CD8-positive, alpha-beta memory T cell (primary cell): ENCODE measurements at regions not wholly inside any gene's neighbourhood (a gene's known extent, or its start where the extent isn't known, plus 50 kb on each side); places are given as distances from the start of the nearest gene placed in this dataset.

Experiments
- CTCF ChIA-PET: fragments of 350-600 bp; sonication (Branson Sonifier 250); formaldehyde crosslinking; loops from one replicate; lab custom pipeline; 2021; ENCODE audit warnings: antibody characterized with exemption; lab: Charles Lee
- POLR2A ChIA-PET: fragments of 350-600 bp; sonication (Branson Sonifier 250); formaldehyde crosslinking; loops from one replicate; lab custom pipeline; 2021; ENCODE audit warnings: antibody characterized with exemption; lab: Charles Lee
- DNase-seq, 5 donors: peaks; one replicate each; pipeline versions ENCODE4 v3.0.0 to v3.0.0-alpha.2; 2020 to 2022; ENCODE audit warnings: mixed read lengths in 1 of 5
- H3K27ac ChIP-seq: one replicate; pipeline ENCODE4 v1.7.0; 2013; ENCODE audit warnings: low read depth, mild to moderate bottlenecking, low read length, moderate library complexity
- H3K27me3 ChIP-seq: 2 replicates; pipeline ENCODE4 v1.7.0; 2013; ENCODE audit warnings: low read length, mild to moderate bottlenecking; ENCODE audit not compliant: insufficient read depth, poor library complexity, severe bottlenecking
- H3K36me3 ChIP-seq: 2 replicates; pipeline ENCODE4 v1.7.0; 2013; ENCODE audit warnings: mild to moderate bottlenecking, low read length, moderate library complexity; ENCODE audit not compliant: insufficient read depth
- H3K4me1 ChIP-seq: 2 replicates; pipeline ENCODE4 v1.7.0; 2013; ENCODE audit warnings: mild to moderate bottlenecking, low read length, moderate library complexity; ENCODE audit not compliant: insufficient read depth
- H3K4me3 ChIP-seq: 2 replicates; pipeline ENCODE4 v1.7.0; 2013; ENCODE audit warnings: mild to moderate bottlenecking, low read length
- H3K9me3 ChIP-seq: 2 replicates; pipeline ENCODE4 v1.7.0; 2013; ENCODE audit warnings: mild to moderate bottlenecking, low read length
- H3K27ac Mint-ChIP-seq, 8 donors: one replicate each; pipeline ENCODE4 v1.8.0; 2020 to 2021; ENCODE audit warnings: mixed read lengths in 8 of 8, mild to moderate bottlenecking in 6 of 8, inconsistent platforms in 3 of 8, moderate library complexity in 3 of 8
- H3K27me3 Mint-ChIP-seq, 2 donors: one replicate each; pipeline ENCODE4 v1.8.0; 2020 to 2021; ENCODE audit warnings: mixed read lengths in 2 of 2, mild to moderate bottlenecking in 1 of 2, moderate library complexity in 1 of 2
- H3K36me3 Mint-ChIP-seq, 3 donors: one replicate each; pipeline ENCODE4 v1.8.0; 2020 to 2021; ENCODE audit warnings: mixed read lengths in 3 of 3, inconsistent platforms in 1 of 3, mild to moderate bottlenecking in 1 of 3
- H3K4me1 Mint-ChIP-seq, 3 donors: one replicate each; pipeline ENCODE4 v1.8.0; 2020 to 2021; ENCODE audit warnings: mixed read lengths in 3 of 3, inconsistent platforms in 1 of 3, mild to moderate bottlenecking in 1 of 3
- H3K4me3 Mint-ChIP-seq, 7 donors: one replicate each; pipeline ENCODE4 v1.8.0; 2020 to 2021; ENCODE audit warnings: mixed read lengths in 7 of 7, mild to moderate bottlenecking in 6 of 7, moderate library complexity in 4 of 7, inconsistent platforms in 2 of 7
- H3K9me3 Mint-ChIP-seq, 5 donors: one replicate each; pipeline ENCODE4 v1.8.0; 2020 to 2022; ENCODE audit warnings: mixed read lengths in 5 of 5, mild to moderate bottlenecking in 3 of 5, moderate library complexity in 2 of 5, inconsistent platforms in 1 of 5

GRCh38 chr14:27427796-27428195, 830.0 kb upstream of the NOVA1 start:
- peaks cover 6 to 34% (median 13%) of the 10 kb centered on the region in 5 donors for H3K9me3 Mint-ChIP-seq
- no peak for DNase-seq
- Histone ChIP-seq H3K36me3 (no peaks in the 10 kb centered on the region), H3K27me3 (no peaks in the 10 kb centered on the region), H3K4me1 (no peaks in the 10 kb centered on the region), H3K27ac (no peak overlapping the region), H3K4me3 (no peak overlapping the region), H3K9me3 (no peaks in the 10 kb centered on the region)
- ChIA-PET POLR2A (no interaction called here), CTCF (no interaction called here)
- no peaks in the 10 kb centered on the region for H3K27me3 Mint-ChIP-seq
- no peaks in the 10 kb centered on the region for H3K4me1 Mint-ChIP-seq
- no peaks in the 10 kb centered on the region for H3K36me3 Mint-ChIP-seq
- no peak overlapping the region for H3K4me3 Mint-ChIP-seq
- H3K27ac Mint-ChIP-seq: no peak overlapping the region

DNA sequence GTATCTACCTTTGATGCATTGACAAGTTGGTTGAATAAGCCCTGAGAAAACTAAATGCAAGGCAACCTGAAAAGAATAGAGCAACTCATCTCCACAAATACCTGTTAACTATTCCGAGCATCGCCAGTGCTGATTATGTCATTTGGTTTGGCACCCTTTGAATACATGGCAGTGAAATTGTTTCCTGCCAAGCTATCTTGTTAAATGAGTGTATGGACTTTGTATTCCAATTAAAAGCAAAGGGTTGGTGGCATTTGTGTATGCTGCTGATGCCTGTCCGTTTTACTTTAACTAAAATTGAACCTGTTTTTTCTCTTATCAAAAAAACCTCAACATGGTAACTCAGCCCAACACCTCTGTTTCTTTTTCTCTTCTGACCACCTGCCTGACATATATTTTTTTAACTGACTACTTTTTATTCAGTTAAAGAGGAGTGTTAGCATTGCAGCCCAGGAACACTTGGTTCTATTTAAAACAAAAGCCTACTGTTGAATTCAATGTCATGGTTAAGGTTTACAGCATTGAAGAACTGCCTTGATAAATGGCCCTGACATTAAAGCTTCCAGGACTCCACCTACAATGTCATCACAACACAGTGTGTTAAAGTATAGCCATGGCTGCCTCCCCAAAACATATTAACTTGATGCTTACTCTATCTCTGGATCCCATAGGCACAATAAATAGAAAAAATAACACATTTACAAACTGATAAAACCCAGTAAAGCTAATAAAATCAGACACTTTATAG, 838.3 kb upstream of the NOVA1 start:
- no peaks in the 10 kb centered on the region for H3K9me3 ChIP-seq
- no peak overlapping the region for H3K27ac ChIP-seq
- Mint-ChIP-seq H3K27me3 (no peaks in the 10 kb centered on the region), H3K4me1 (no peaks in the 10 kb centered on the region), H3K36me3 (no peaks in the 10 kb centered on the region), H3K9me3 (peaks cover 4 to 52% (median 10%) of the 10 kb centered on the region in 5 donors), H3K4me3 (no peak overlapping the region), H3K27ac (peak overlapping the region in 1 of 8 donors; percentile 12)
- no peaks in the 10 kb centered on the region for H3K4me1 ChIP-seq
- ChIA-PET POLR2A (no interaction called here), CTCF (no interaction called here)
- DNase-seq: no peak
- no peaks in the 10 kb centered on the region for H3K36me3 ChIP-seq
- H3K27me3 ChIP-seq: no peaks in the 10 kb centered on the region
- H3K4me3 ChIP-seq: no peak overlapping the region

DNA sequence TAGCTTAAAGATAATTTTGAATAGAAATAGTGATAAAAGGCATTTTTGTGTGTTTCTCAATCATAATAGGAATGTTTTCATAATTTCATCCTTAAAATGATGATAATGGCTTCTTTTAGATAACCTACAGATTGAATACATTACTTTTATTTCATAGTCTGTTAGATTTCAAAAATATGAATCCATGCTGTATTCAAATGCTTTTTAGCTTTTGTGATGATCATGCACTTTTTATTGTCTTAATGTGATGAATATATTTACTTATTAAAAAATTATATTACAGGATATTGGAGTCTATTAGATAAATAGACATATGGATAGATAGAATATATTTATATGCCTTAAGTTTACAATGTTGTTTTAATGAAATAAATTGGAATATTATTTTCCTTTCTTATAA, 886.8 kb upstream of the NOVA1 start:
- peaks cover 5 to 21% (median 14%) of the 10 kb centered on the region in 5 donors for H3K9me3 Mint-ChIP-seq
- Histone ChIP-seq H3K27ac (no peak overlapping the region), H3K9me3 (no peaks in the 10 kb centered on the region), H3K27me3 (no peaks in the 10 kb centered on the region), H3K4me3 (no peak overlapping the region), H3K4me1 (no peaks in the 10 kb centered on the region), H3K36me3 (no peaks in the 10 kb centered on the region)
- no peak overlapping the region for H3K4me3 Mint-ChIP-seq
- DNase-seq: no peak
- ChIA-PET CTCF (no interaction called here), POLR2A (no interaction called here)
- no peaks in the 10 kb centered on the region for H3K36me3 Mint-ChIP-seq
- no peaks in the 10 kb centered on the region for H3K27me3 Mint-ChIP-seq
- no peaks in the 10 kb centered on the region for H3K4me1 Mint-ChIP-seq
- H3K27ac Mint-ChIP-seq: no peak overlapping the region

DNA sequence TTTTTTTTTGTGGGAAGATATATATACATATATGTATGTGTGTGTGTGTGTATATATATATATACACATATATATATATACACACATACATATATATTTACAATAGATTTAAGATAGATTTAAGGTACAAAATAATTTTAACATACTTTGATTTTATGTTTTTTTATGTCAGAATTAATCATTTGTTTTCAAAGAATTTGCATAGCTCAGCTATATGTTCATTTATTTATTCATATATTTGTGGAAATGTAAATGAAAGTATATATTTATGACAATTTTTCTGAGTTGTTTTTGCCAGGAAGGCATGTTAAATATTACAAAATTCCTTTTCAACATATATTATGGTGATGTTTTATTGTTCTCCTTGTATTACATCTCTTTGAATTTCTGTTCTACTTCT, 887.4 kb upstream of the NOVA1 start:
- Mint-ChIP-seq H3K27ac (no peak overlapping the region), H3K4me3 (no peak overlapping the region), H3K27me3 (no peaks in the 10 kb centered on the region), H3K4me1 (no peaks in the 10 kb centered on the region), H3K36me3 (no peaks in the 10 kb centered on the region), H3K9me3 (peaks cover 5 to 22% (median 14%) of the 10 kb centered on the region in 5 donors)
- H3K36me3 ChIP-seq: no peaks in the 10 kb centered on the region
- H3K27ac ChIP-seq: no peak overlapping the region
- no peaks in the 10 kb centered on the region for H3K9me3 ChIP-seq
- no peak overlapping the region for H3K4me3 ChIP-seq
- DNase-seq: no peak
- H3K4me1 ChIP-seq: no peaks in the 10 kb centered on the region
- H3K27me3 ChIP-seq: no peaks in the 10 kb centered on the region
- POLR2A ChIA-PET: no interaction called here
- CTCF ChIA-PET: no interaction called here

GRCh38 chr14:27506272-27506671, 908.4 kb upstream of the NOVA1 start:
- Histone ChIP-seq H3K36me3 (no peaks in the 10 kb centered on the region), H3K4me3 (no peak overlapping the region), H3K9me3 (no peaks in the 10 kb centered on the region), H3K4me1 (no peaks in the 10 kb centered on the region), H3K27ac (no peak overlapping the region), H3K27me3 (no peaks in the 10 kb centered on the region)
- no peaks in the 10 kb centered on the region for H3K36me3 Mint-ChIP-seq
- no peak overlapping the region for H3K27ac Mint-ChIP-seq
- ChIA-PET POLR2A (no interaction called here), CTCF (no interaction called here)
- peaks cover 17 to 60% (median 24%) of the 10 kb centered on the region in 5 donors for H3K9me3 Mint-ChIP-seq
- no peaks in the 10 kb centered on the region for H3K4me1 Mint-ChIP-seq
- no peak for DNase-seq
- H3K4me3 Mint-ChIP-seq: no peak overlapping the region
- no peaks in the 10 kb centered on the region for H3K27me3 Mint-ChIP-seq

GRCh38 chr14:27528328-27528727, 930.5 kb upstream of the NOVA1 start:
- ChIA-PET CTCF (no interaction called here), POLR2A (no interaction called here)
- H3K4me3 ChIP-seq: no peak overlapping the region
- H3K9me3 ChIP-seq: no peaks in the 10 kb centered on the region
- no peak overlapping the region for H3K27ac Mint-ChIP-seq
- H3K9me3 Mint-ChIP-seq: peaks cover 7 to 38% (median 15%) of the 10 kb centered on the region in 5 donors
- H3K4me3 Mint-ChIP-seq: no peak overlapping the region
- no peaks in the 10 kb centered on the region for H3K4me1 ChIP-seq
- no peaks in the 10 kb centered on the region for H3K4me1 Mint-ChIP-seq
- no peaks in the 10 kb centered on the region for H3K36me3 ChIP-seq
- DNase-seq: no peak
- no peaks in the 10 kb centered on the region for H3K27me3 Mint-ChIP-seq
- H3K27me3 ChIP-seq: no peaks in the 10 kb centered on the region
- H3K27ac ChIP-seq: no peak overlapping the region
- no peaks in the 10 kb centered on the region for H3K36me3 Mint-ChIP-seq

DNA sequence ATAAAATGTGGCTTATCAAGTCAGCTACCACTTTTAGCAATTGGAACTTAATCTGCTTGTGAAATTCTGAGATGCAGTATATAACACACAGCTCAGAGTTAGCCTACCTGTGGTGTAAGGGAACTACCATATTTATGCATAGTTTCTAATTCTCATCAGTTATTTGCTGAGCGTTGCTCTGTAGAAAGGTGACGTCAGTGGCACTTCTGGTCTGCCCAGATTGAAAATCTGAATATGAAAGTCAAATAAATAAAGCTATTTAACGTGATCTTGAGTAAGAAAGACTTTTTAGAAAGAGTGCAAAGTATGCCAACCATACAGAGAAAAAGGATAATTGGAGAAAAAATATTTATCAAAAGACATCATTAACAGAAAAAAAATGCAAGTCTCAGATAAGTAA, 938.9 kb upstream of the NOVA1 start:
- H3K4me1 ChIP-seq: no peaks in the 10 kb centered on the region
- H3K36me3 ChIP-seq: no peaks in the 10 kb centered on the region
- no peaks in the 10 kb centered on the region for H3K4me1 Mint-ChIP-seq
- H3K27ac ChIP-seq: no peak overlapping the region
- DNase-seq: no peak
- ChIA-PET CTCF (no interaction called here), POLR2A (no interaction called here)
- H3K27ac Mint-ChIP-seq: no peak overlapping the region
- no peak overlapping the region for H3K4me3 Mint-ChIP-seq
- H3K9me3 ChIP-seq: no peaks in the 10 kb centered on the region
- H3K4me3 ChIP-seq: no peak overlapping the region
- H3K36me3 Mint-ChIP-seq: no peaks in the 10 kb centered on the region
- no peaks in the 10 kb centered on the region for H3K27me3 ChIP-seq
- no peaks in the 10 kb centered on the region for H3K27me3 Mint-ChIP-seq
- H3K9me3 Mint-ChIP-seq: peaks cover 10 to 49% (median 16%) of the 10 kb centered on the region in 5 donors

DNA sequence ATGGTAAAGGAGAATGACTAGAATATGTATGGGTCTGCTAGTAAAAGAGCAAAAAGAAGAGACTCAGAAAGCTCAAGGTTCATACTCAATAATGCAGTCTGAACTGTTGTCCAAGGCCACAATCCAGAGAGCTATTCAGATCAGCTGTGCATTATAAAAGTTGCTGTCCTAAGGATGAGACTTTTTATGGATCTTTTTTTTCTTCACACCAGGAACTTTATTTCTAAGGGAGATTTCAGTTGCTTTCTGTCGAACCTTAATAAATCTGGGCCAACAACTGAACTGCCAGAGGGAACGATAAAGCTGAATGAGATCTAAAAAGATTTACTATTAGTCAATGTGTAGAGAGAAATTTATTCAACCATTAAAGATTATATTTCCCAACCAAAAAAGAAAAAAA, 948.3 kb upstream of the NOVA1 start:
- peaks cover 9 to 41% (median 15%) of the 10 kb centered on the region in 5 donors for H3K9me3 Mint-ChIP-seq
- ChIA-PET CTCF (no interaction called here), POLR2A (no interaction called here)
- no peaks in the 10 kb centered on the region for H3K36me3 ChIP-seq
- no peaks in the 10 kb centered on the region for H3K36me3 Mint-ChIP-seq
- H3K4me1 Mint-ChIP-seq: no peaks in the 10 kb centered on the region
- no peaks in the 10 kb centered on the region for H3K9me3 ChIP-seq
- no peak overlapping the region for H3K27ac Mint-ChIP-seq
- H3K27ac ChIP-seq: no peak overlapping the region
- no peaks in the 10 kb centered on the region for H3K27me3 ChIP-seq
- DNase-seq: no peak
- no peaks in the 10 kb centered on the region for H3K4me1 ChIP-seq
- H3K27me3 Mint-ChIP-seq: no peaks in the 10 kb centered on the region
- H3K4me3 ChIP-seq: no peak overlapping the region
- no peak overlapping the region for H3K4me3 Mint-ChIP-seq
